H1 (cell line): ENCODE measurements at regions not wholly inside any gene's neighbourhood (a gene's known extent, or its start where the extent isn't known, plus 50 kb on each side); places are given as distances from the start of the nearest gene placed in this dataset.

Source experiments
- CTCF ChIA-PET: fragments of 300-600 bp; sonication (Branson Sonifier 250); formaldehyde crosslinking; loops from one replicate; lab custom pipeline; 2021; ENCODE audit not compliant: partially characterized antibody; lab: Charles Lee
- POLR2A ChIA-PET: fragments of 300-600 bp; sonication (Branson Sonifier 250); formaldehyde crosslinking; loops from one replicate; lab custom pipeline; 2021; ENCODE audit warnings: inconsistent platforms; ENCODE audit not compliant: partially characterized antibody; lab: Charles Lee
- DNase-seq, 2 experiments: peaks; one replicate each; pipeline versions ENCODE4 v3.0.0 to v3.0.0-alpha.2; 2010 to 2022; ENCODE audit warnings: low spot score in 2 of 2, low read depth in 1 of 2, mixed read lengths in 1 of 2
- FAIRE-seq: peaks from 2 replicates; lab custom pipeline; 2011; peaks lifted over from hg19 to GRCh38; lab: Jason Lieb, UNC
- H2AFZ ChIP-seq: 2 replicates; pipeline ENCODE4 v1.8.1; 2012; ENCODE audit warnings: low read length, inconsistent platforms
- H2AK5ac ChIP-seq: 2 replicates; pipeline ENCODE4 v1.6.1; 2013; ENCODE audit warnings: low read depth, low read length
- H2BK120ac ChIP-seq: replicated peaks from 2 replicates; pipeline ENCODE3; 2013; ENCODE audit warnings: low read depth, low read length, inconsistent platforms
- H2BK12ac ChIP-seq: 2 replicates; pipeline ENCODE4 v1.6.1; 2013; ENCODE audit warnings: low read depth, low read length
- H2BK15ac ChIP-seq: 2 replicates; pipeline ENCODE4 v1.6.1; 2013; ENCODE audit warnings: low read length
- H2BK20ac ChIP-seq: 2 replicates; pipeline ENCODE4 v1.6.1; 2013; ENCODE audit warnings: low read length
- H2BK5ac ChIP-seq: 2 replicates; pipeline ENCODE4 v1.6.1; 2013; ENCODE audit warnings: low read depth, low read length
- H3K14ac ChIP-seq: 2 replicates; pipeline ENCODE4 v1.6.1; 2013; ENCODE audit warnings: inconsistent platforms; ENCODE audit not compliant: insufficient read length
- H3K18ac ChIP-seq: 2 replicates; pipeline ENCODE4 v1.6.1; 2013; ENCODE audit warnings: low read length; ENCODE audit errors: extremely low read depth
- H3K23ac ChIP-seq: 2 replicates; pipeline ENCODE4 v1.6.1; 2013; ENCODE audit warnings: inconsistent platforms; ENCODE audit not compliant: insufficient read length
- H3K23me2 ChIP-seq: 2 replicates; pipeline ENCODE4 v1.6.1; 2013; ENCODE audit warnings: low read depth, low read length
- H3K27ac ChIP-seq: 2 replicates; pipeline ENCODE4 v1.6.1; 2011; ENCODE audit warnings: low read depth, low read length, inconsistent platforms
- H3K27me3 ChIP-seq, 4 experiments: replicated peaks in 1 of 4; 1 replicate in 1 of 4; 2 replicates in 3 of 4; pipeline versions ENCODE4 v1.6.1 to v1.8.1; 2011 to 2013; ENCODE audit warnings: low read length in 3 of 4, mild to moderate bottlenecking in 3 of 4, inconsistent platforms in 2 of 4, mixed read lengths in 2 of 4, moderate library complexity in 1 of 4; ENCODE audit not compliant: control insufficient read depth in 3 of 4, insufficient read depth in 3 of 4; ENCODE audit errors: extremely low read depth in 1 of 4
- H3K36me3 ChIP-seq, 4 experiments: 2 replicates each; pipeline versions ENCODE4 v1.6.1 to v1.8.1; 2011 to 2013; ENCODE audit warnings: mild to moderate bottlenecking in 4 of 4, low read length in 3 of 4, moderate library complexity in 2 of 4, control low read depth in 1 of 4, inconsistent platforms in 1 of 4; ENCODE audit not compliant: insufficient read depth in 4 of 4, control insufficient read depth in 2 of 4
- H3K4ac ChIP-seq: replicated peaks from 2 replicates; pipeline ENCODE3; 2013; ENCODE audit warnings: low read length, low read depth, mixed read lengths, inconsistent platforms; ENCODE audit not compliant: insufficient read length
- H3K4me1 ChIP-seq, 4 experiments: replicated peaks in 1 of 4; 1 replicate in 1 of 4; 2 replicates in 3 of 4; pipeline versions ENCODE4 v1.6.1 to v1.8.1; 2011 to 2013; ENCODE audit warnings: low read length in 3 of 4, inconsistent platforms in 2 of 4, mixed read lengths in 1 of 4; ENCODE audit not compliant: insufficient read depth in 4 of 4, control insufficient read depth in 3 of 4
- H3K4me2 ChIP-seq, 2 experiments: 2 replicates each; pipeline versions ENCODE4 v1.6.1 to v1.8.1; 2011 to 2013; ENCODE audit warnings: low read depth in 2 of 2, low read length in 2 of 2, control low read depth in 1 of 2, inconsistent platforms in 1 of 2, mild to moderate bottlenecking in 1 of 2; ENCODE audit not compliant: insufficient read depth in 1 of 2
- H3K4me3 ChIP-seq, 4 experiments: fragments of 200-600, 300-600 bp in 1 of 4; sonication (generic), shearing (Covaris generic), sonication (Bioruptor Twin) in 1 of 4; 2 replicates each; pipeline versions ENCODE4 v1.5.1 to v1.8.1; 2011 to 2016; ENCODE audit warnings: low read length in 4 of 4, low read depth in 3 of 4, control low read depth in 2 of 4, inconsistent platforms in 2 of 4, mild to moderate bottlenecking in 2 of 4, mixed read lengths in 1 of 4, moderate library complexity in 1 of 4; ENCODE audit not compliant: insufficient read depth in 2 of 4; ENCODE audit errors: extremely low read depth in 1 of 4
- H3K56ac ChIP-seq: replicated peaks from 2 replicates; pipeline ENCODE3; 2013; ENCODE audit warnings: low read depth, mild to moderate bottlenecking, mixed read lengths, low read length, inconsistent platforms; ENCODE audit not compliant: insufficient read length
- H3K79me1 ChIP-seq: 2 replicates; pipeline ENCODE4 v1.6.1; 2013; ENCODE audit warnings: low read depth, low read length, control low read depth
- H3K79me2 ChIP-seq, 2 experiments: 2 replicates each; pipeline versions ENCODE4 v1.6.1 to v1.8.1; 2012 to 2013; ENCODE audit warnings: low read length in 2 of 2, mild to moderate bottlenecking in 2 of 2, inconsistent platforms in 1 of 2; ENCODE audit not compliant: insufficient read depth in 2 of 2, control insufficient read depth in 1 of 2
- H3K9ac ChIP-seq, 4 experiments: replicated peaks in 1 of 4; 1 replicate in 1 of 4; 2 replicates in 3 of 4; pipeline versions ENCODE4 v1.6.1 to v1.8.1; 2011 to 2013; ENCODE audit warnings: low read depth in 3 of 4, low read length in 3 of 4, control low read depth in 2 of 4, mild to moderate bottlenecking in 2 of 4, moderate library complexity in 2 of 4, inconsistent platforms in 1 of 4; ENCODE audit errors: extremely low read depth in 1 of 4
- H3K9me3 ChIP-seq, 2 experiments: 2 replicates each; pipeline versions ENCODE4 v1.6.1 to v1.8.1; 2012 to 2013; ENCODE audit warnings: mild to moderate bottlenecking in 2 of 2, moderate library complexity in 2 of 2, control low read depth in 1 of 2, inconsistent platforms in 1 of 2, low read depth in 1 of 2, low read length in 1 of 2, mixed read lengths in 1 of 2; ENCODE audit not compliant: insufficient read depth in 2 of 2
- H4K20me1 ChIP-seq, 2 experiments: replicated peaks in 1 of 2; 2 replicates each; pipeline versions ENCODE3 to v1.8.1; 2011 to 2013; ENCODE audit warnings: inconsistent platforms in 2 of 2, low read length in 2 of 2, mild to moderate bottlenecking in 1 of 2; ENCODE audit not compliant: insufficient read depth in 2 of 2, control insufficient read depth in 1 of 2
- H4K5ac ChIP-seq: 2 replicates; pipeline ENCODE4 v1.6.1; 2013; ENCODE audit warnings: low read length, low read depth, mixed read lengths, inconsistent platforms; ENCODE audit not compliant: insufficient read length
- H4K8ac ChIP-seq: 2 replicates; pipeline ENCODE4 v1.8.0; 2013; ENCODE audit warnings: mild to moderate bottlenecking, moderate library complexity, low read length, inconsistent platforms; ENCODE audit not compliant: insufficient read depth; ENCODE audit errors: extremely low read depth
- H4K91ac ChIP-seq: replicated peaks from 2 replicates; pipeline ENCODE3; 2013; ENCODE audit warnings: low read length, mixed read lengths, inconsistent platforms; ENCODE audit not compliant: insufficient read length
- ATF2 ChIP-seq: IDR thresholded peaks from 2 replicates; pipeline ENCODE4 v1.6.1; 2012; ENCODE audit warnings: low read length, inconsistent platforms
- CBX5 ChIP-seq: fragments of 300-800, 300-1000 bp; sonication (generic); IDR thresholded peaks from 2 replicates; pipeline ENCODE4 v1.7.1; 2016; ENCODE audit warnings: antibody characterized with exemption, low read length, low read depth
- CBX8 ChIP-seq: fragments of 300-800, 300-1000 bp; sonication (generic); IDR thresholded peaks from 2 replicates; pipeline ENCODE4 v1.7.1; 2016; ENCODE audit warnings: low read depth, low read length, borderline replicate concordance
- EP300 ChIP-seq, 2 experiments: IDR thresholded peaks; 1 replicate in 1 of 2; 2 replicates in 1 of 2; pipeline ENCODE4 v1.6.1; 2011 to 2012; ENCODE audit warnings: low read depth in 2 of 2, low read length in 2 of 2, mild to moderate bottlenecking in 2 of 2, borderline replicate concordance in 1 of 2, inconsistent platforms in 1 of 2, moderate library complexity in 1 of 2
- GTF2F1 ChIP-seq: IDR thresholded peaks from 2 replicates; pipeline ENCODE4 v1.6.1; 2012; ENCODE audit warnings: low read depth, low read length, improper control_type of control experiment, borderline replicate concordance
- MAFK ChIP-seq: IDR thresholded peaks from 2 replicates; pipeline ENCODE4 v1.6.1; 2012; ENCODE audit warnings: low read depth, mild to moderate bottlenecking, improper control_type of control experiment, low read length
- POLR2AphosphoS5 ChIP-seq: IDR thresholded peaks from 2 replicates; pipeline ENCODE4 v1.6.1; 2011; ENCODE audit warnings: low read depth, low read length
- RBBP5 ChIP-seq: IDR thresholded peaks from 2 replicates; pipeline ENCODE4 v1.7.1; 2012; ENCODE audit warnings: low read depth, mild to moderate bottlenecking, inconsistent platforms, low read length, moderate library complexity, borderline replicate concordance
- SAP30 ChIP-seq: fragments of 300-600 bp; sonication (generic); IDR thresholded peaks from 2 replicates; pipeline ENCODE4 v1.7.1; 2012; ENCODE audit warnings: low read length, moderate library complexity, mild to moderate bottlenecking, inconsistent platforms; ENCODE audit not compliant: insufficient read depth, insufficient replicate concordance
- TAF1 ChIP-seq: IDR thresholded peaks from 2 replicates; pipeline ENCODE4 v1.6.1; 2011; ENCODE audit warnings: mild to moderate bottlenecking, low read depth, low read length
- TBP ChIP-seq: IDR thresholded peaks from 2 replicates; pipeline ENCODE4 v1.6.1; 2011; ENCODE audit warnings: low read depth, low read length, improper control_type of control experiment
- TEAD4 ChIP-seq: IDR thresholded peaks from 2 replicates; pipeline ENCODE4 v1.6.1; 2012; ENCODE audit warnings: low read depth, low read length, inconsistent platforms, mixed read lengths
- WGBS, 2 experiments: shearing (Covaris generic) in 1 of 2; methylation state at CpG; one replicate each; pipeline versions ENCODE4 v1.1.6 to v1.1.7; 2013 to 2015; ENCODE audit warnings: low lambda C conversion rate in 2 of 2, mixed read lengths in 2 of 2, inconsistent platforms in 1 of 2, low coverage in 1 of 2, missing lambda C conversion rate in 1 of 2; ENCODE audit not compliant: insufficient replicate concordance in 2 of 2, insufficient coverage in 1 of 2, insufficient read length in 1 of 2; ENCODE audit errors: extremely low coverage in 1 of 2, missing lambda C conversion rate in 1 of 2; 5-methylcytosine and 5-hydroxymethylcytosine counted together
- TF ChIP-seq, protein P1 (sequence below): IDR thresholded peaks from 2 replicates; pipeline ENCODE4 v1.6.1; 2012; ENCODE audit warnings: inconsistent platforms

GRCh38 chr1:165138960-165139359, 217.6 kb downstream of the LMX1A start:
- Histone ChIP-seq H3K9me3 (no peaks in the 10 kb centered on the region), H4K20me1 (no peaks in the 10 kb centered on the region), H3K79me1 (no peaks in the 10 kb centered on the region), H3K36me3 (no peaks in the 10 kb centered on the region), H3K23ac (no peak overlapping the region), H3K9ac (no peak overlapping the region), H3K18ac (no peak overlapping the region), H3K14ac (no peak overlapping the region), H3K27me3 (no peaks in the 10 kb centered on the region), H3K4me3 (no peak overlapping the region), H4K8ac (no peak overlapping the region), H2AFZ (no peak overlapping the region), H4K91ac (no peak overlapping the region), H3K4me2 (no peak overlapping the region), H3K23me2 (no peaks in the 10 kb centered on the region; the same call in 1 of the 2 replicates), H3K4ac (no peak overlapping the region), H3K56ac (no peak overlapping the region), H2BK20ac (no peak overlapping the region), H2AK5ac (no peak overlapping the region), H3K27ac (no peak overlapping the region), H2BK15ac (no peak overlapping the region), H2BK12ac (no peak overlapping the region), H4K5ac (no peak overlapping the region), H3K4me1 (no peaks in the 10 kb centered on the region), H2BK5ac (no peak overlapping the region), H3K79me2 (no peaks in the 10 kb centered on the region), H2BK120ac (no peak overlapping the region)
- no peak for FAIRE-seq
- 86% methylated on average over 1 of the region's 1 CpG; no CpG with 5 or more reads in 1 of the 2 experiments for WGBS, 2 experiments
- no peak for DNase-seq
- POLR2A ChIA-PET = no interaction called here
- CTCF ChIA-PET = interaction anchor here (0.6 to 1.0 kb wide), 5 partner anchors 106 to 1057 kb away, joined by 3 to 5 read pairs (median 4); no protein-coding TSS in a partner anchor
- TF ChIP-seq SAP30 = no peak
- no peak for TF ChIP-seq TBP
- TF ChIP-seq MAFK = no peak
- no peak for TF ChIP-seq CBX5
- TF ChIP-seq TEAD4 = no peak
- no peak for TF ChIP-seq TAF1
- no peak for TF ChIP-seq RBBP5
- no peak for TF ChIP-seq ATF2
- TF ChIP-seq, protein P1, sequence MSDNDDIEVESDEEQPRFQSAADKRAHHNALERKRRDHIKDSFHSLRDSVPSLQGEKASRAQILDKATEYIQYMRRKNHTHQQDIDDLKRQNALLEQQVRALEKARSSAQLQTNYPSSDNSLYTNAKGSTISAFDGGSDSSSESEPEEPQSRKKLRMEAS = no peak
- TF ChIP-seq CBX8 = no peak
- TF ChIP-seq GTF2F1 = no peak
- no peak for TF ChIP-seq POLR2AphosphoS5
- TF ChIP-seq EP300 (IDR thresholded peaks at IDR 0.05; ENCODE audit: borderline replicate concordance in 1 of 2, low read depth in 2 of 2, low read length in 2 of 2) = no peak
